HG03097 (cell line): ENCODE measurements at regions not wholly inside any gene's neighbourhood (a gene's known extent, or its start where the extent isn't known, plus 50 kb on each side); places are given as distances from the start of the nearest gene placed in this dataset.

Source experiments
- ATAC-seq: cut with Tn5 transposase; IDR thresholded peaks from one replicate; pipeline ENCODE4 v1.9.1; 2021; ENCODE audit not compliant: unreplicated experiment, low FRiP score

GRCh38 chr2:60067006-60067405 is 486.4 kb downstream of the BCL11A start:
- ATAC-seq = no peak

- ATAC-seq = no peak
These were observed 487.2 kb downstream of the BCL11A start for GRCh38 chr2:60066096-60066839.

- no peak for ATAC-seq
These were observed 488.6 kb downstream of the BCL11A start for GRCh38 chr2:60064687-60065389.

GRCh38 chr2:60058781-60059180 is 494.7 kb downstream of the BCL11A start:
- no peak for ATAC-seq

- no peak for ATAC-seq
These were observed 498.7 kb downstream of the BCL11A start for GRCh38 chr2:60054571-60055340.

- ATAC-seq = no peak
These were observed 499.7 kb downstream of the BCL11A start for GRCh38 chr2:60053791-60054190.

GRCh38 chr2:60052601-60053000 is 500.9 kb downstream of the BCL11A start:
- ATAC-seq = no peak

GRCh38 chr2:60051991-60052390 is 501.5 kb downstream of the BCL11A start:
- no peak for ATAC-seq

GRCh38 chr2:60047944-60048525 is 505.4 kb downstream of the BCL11A start:
- no peak for ATAC-seq

- no peak for ATAC-seq
These were observed 506.1 kb downstream of the BCL11A start for GRCh38 chr2:60047347-60047746.

GRCh38 chr2:60046529-60046928 is 506.9 kb downstream of the BCL11A start:
- ATAC-seq = no peak

GRCh38 chr2:60045456-60045855 is 508.0 kb downstream of the BCL11A start:
- ATAC-seq = no peak

- ATAC-seq = no peak
These were observed 509.0 kb downstream of the BCL11A start for GRCh38 chr2:60044484-60044883.

- ATAC-seq = no peak
These were observed 511.4 kb downstream of the BCL11A start for GRCh38 chr2:60042023-60042422.

GRCh38 chr2:60033325-60033724 is 520.1 kb downstream of the BCL11A start:
- ATAC-seq = no peak

- no peak for ATAC-seq
These were observed 523.9 kb downstream of the BCL11A start for GRCh38 chr2:60029566-60029883.

- no peak for ATAC-seq
These were observed 524.4 kb downstream of the BCL11A start for GRCh38 chr2:60028849-60029565.

- ATAC-seq = no peak
These were observed 528.0 kb downstream of the BCL11A start for GRCh38 chr2:60025496-60025895.

GRCh38 chr2:60023256-60023985 is 530.0 kb downstream of the BCL11A start:
- ATAC-seq = no peak

GRCh38 chr2:60007671-60008070 is 545.8 kb downstream of the BCL11A start:
- ATAC-seq = no peak
